IMR-90 (cell line): ENCODE measurements at regions not wholly inside any gene's neighbourhood (a gene's known extent, or its start where the extent isn't known, plus 50 kb on each side); places are given as distances from the start of the nearest gene placed in this dataset.

ENCODE experiments used
- BHLHE40 ChIP-seq: fragments of 150-350 bp; IDR thresholded peaks from 2 replicates; pipeline ENCODE4 v1.6.1; 2016; ENCODE audit warnings: mild to moderate bottlenecking, low read depth, low read length
- CEBPB ChIP-seq: IDR thresholded peaks from 2 replicates; pipeline ENCODE4 v1.6.1; 2012; ENCODE audit warnings: low read depth, low read length, improper control_type of control experiment
- CHD1 ChIP-seq: IDR thresholded peaks from 2 replicates; pipeline ENCODE4 v1.6.1; 2012; ENCODE audit warnings: low read depth, low read length, improper control_type of control experiment
- CTCF ChIP-seq: conservative IDR thresholded peaks from 2 replicates; pipeline ENCODE4 v1.5.1; 2012; ENCODE audit warnings: mild to moderate bottlenecking, low read depth, low read length, improper control_type of control experiment
- ELK1 ChIP-seq: fragments of 150-350 bp; IDR thresholded peaks from 2 replicates; pipeline ENCODE4 v1.6.1; 2016; ENCODE audit warnings: low read depth, mild to moderate bottlenecking, low read length, moderate library complexity, borderline replicate concordance
- RAD21 ChIP-seq: IDR thresholded peaks from 2 replicates; pipeline ENCODE4 v1.6.1; 2012; ENCODE audit warnings: low read length, improper control_type of control experiment

- no peak for TF ChIP-seq CEBPB
- TF ChIP-seq BHLHE40 = no peak
- TF ChIP-seq CHD1 = no peak
- TF ChIP-seq CTCF = no peak
- no peak for TF ChIP-seq RAD21
- no peak for TF ChIP-seq ELK1
Observed at GRCh38 chr5:82560969-82561368, 282.8 kb upstream of the RPS23 start.
